GM04503 (cell line): ENCODE measurements at regions not wholly inside any gene's neighbourhood (a gene's known extent, or its start where the extent isn't known, plus 50 kb on each side); places are given as distances from the start of the nearest gene placed in this dataset.

ENCODE experiments used
- DNase-seq: peaks from one replicate; pipeline ENCODE4 v3.0.0-alpha.2; 2012; ENCODE audit warnings: low read depth

DNA sequence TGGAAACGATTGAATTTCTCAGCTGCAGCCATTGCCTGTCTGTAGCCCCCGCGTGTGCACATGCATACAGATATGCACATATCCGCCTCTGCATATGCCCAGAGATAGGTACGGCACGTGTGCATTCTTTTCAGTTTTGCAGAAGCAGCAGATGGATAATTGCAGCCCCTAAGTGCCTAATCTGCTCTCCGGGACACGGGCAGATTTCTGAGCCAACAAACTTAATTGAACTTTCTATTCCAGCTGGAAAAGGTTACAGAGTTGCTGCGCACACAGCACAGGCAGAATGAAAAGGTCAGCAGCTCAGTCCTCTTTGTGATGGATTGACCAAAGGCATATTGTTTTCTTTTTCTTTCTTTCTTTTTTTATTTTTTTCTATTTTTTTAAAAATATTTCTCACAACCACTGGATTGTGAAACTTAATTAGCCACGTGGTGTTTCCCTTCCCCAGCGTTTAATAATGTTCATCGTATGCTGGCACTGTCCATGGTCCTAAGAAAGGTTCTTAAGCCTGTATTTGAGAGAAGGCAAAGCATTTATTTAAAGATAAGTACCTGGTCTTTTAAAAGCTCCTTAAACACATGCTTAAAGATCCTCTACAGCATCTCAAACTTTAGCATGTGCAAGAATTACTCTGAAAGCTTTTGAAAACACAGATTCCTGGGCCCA, 270.2 kb upstream of the BRINP1 start:
- DNase-seq: no peak

DNA sequence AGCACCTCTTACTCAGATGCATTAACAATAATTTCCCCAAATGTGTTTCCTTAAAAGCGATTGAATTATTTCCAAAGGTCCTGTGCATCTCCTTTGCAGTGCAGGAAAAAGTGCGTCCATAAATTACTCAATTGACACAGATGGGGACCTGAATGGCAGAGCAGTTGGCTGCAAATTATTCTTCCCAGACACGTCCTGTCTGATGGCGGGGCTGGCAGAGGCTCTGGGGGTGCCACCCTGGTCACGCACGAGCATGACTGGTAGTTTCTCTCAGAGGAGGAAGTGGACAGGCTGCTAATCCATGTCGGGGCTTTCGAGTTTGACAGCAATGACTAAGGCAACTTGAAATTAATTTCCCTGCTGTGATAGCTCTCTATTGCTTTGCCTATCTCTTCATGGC, 264.8 kb upstream of the BRINP1 start:
- no peak for DNase-seq

- DNase-seq: no peak
These were observed 242.3 kb upstream of the BRINP1 start for GRCh38 chr9:119611565-119611964.

- DNase-seq: no peak
These were observed 240.2 kb upstream of the BRINP1 start for GRCh38 chr9:119609277-119609971.

- no peak for DNase-seq
These were observed 232.4 kb upstream of the BRINP1 start for GRCh38 chr9:119601632-119602031.

- no peak for DNase-seq
These were observed 228.3 kb upstream of the BRINP1 start for GRCh38 chr9:119597499-119597898.

DNA sequence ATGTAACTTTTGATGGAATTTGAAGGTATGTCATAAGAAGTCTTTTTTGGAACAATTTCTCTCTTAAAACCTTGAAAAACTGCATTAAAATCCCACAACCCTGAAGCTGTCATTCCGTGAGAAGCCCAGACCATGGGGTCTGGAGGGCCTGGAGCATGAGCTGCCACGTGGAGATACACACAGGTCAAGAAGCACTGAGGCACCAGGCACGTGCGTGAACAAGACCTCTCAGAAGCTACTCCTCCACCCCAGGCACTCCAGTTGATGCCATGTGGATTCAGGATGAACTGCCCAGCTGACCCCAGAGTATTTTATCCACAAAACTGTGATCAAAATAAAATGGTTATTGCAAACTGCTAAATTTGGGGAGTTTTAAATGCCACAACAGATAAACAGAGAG, 227.5 kb upstream of the BRINP1 start:
- no peak for DNase-seq

DNA sequence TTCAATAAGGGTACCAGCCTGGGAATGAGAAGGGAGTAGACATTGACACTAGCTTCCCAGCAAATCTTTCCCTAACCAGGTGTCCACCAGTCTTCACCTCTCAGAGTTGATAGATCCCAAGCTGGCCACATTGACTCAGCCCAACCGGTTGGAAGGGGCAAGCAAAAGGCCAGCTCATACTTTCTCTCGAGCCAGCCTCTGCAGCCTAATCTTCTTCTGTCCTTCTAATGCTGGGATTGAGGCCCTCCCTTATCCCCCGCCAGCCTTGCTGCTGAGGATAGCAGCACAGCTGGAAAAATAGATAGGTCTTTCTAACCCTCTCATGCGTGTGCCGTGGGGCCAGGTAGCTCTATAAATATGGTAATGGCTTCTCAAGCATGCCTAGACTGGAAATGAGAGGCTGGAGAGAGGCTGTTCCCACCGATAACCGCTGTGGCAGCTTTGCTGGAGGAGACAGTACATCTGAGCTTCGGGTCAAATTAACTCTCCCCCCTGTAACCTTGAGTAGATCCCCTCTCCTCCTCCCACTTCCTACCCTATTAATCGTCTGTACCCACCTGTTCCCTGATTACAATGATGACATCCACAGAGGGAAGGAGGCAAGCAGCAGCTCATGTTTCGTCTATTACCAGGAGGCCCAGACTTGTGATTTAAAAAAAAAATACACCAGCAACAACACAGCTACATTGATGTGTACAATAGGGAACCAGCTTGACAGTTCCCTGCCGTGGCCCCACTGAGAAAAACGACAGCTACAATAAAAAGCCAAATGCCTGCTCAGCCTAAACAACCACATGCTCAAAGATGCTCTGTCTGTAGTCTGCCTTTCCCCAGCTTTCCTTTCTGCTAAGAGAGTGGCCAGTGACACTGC, 219.9 kb upstream of the BRINP1 start:
- DNase-seq: no peak

DNA sequence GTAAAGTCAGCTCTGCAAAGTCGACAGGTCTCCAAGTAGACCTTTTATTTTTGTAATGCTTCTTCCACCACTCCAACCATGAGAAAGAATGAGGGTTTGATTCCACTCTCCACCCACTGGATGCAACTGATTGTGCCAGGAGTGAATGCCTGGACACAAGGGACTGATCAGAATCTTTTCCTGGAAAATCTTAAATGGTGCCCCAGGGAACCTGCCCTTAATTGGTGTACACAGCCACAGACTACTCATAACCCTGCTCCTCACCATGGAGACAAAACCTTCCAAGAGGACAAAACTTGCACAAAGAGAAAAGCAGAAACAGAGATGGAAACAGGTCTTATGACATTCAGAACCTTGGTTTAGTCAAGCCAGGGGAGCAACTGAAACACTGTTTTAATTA, 208.6 kb upstream of the BRINP1 start:
- no peak for DNase-seq

- DNase-seq: no peak
These were observed 190.8 kb upstream of the BRINP1 start for GRCh38 chr9:119559986-119560385.

DNA sequence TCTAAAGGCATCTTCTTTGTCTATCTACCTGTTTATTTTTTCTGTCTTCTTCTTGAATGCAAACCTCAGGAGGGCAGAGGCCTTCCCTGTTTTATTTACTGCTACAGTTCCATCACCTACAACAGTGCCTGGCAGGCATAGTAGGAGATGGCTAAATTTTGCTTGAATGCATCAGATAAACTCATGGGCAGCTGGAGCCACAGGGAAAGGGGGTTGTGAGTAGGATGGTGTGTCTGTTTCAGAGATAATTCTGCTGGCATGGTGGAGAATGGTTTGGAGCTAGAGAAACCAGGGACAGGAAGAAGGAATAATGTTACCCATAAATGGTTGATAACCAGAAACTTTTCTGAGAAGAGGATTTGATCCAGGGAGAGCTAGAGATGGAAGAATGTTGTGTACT, 189.8 kb upstream of the BRINP1 start:
- DNase-seq: no peak

DNA sequence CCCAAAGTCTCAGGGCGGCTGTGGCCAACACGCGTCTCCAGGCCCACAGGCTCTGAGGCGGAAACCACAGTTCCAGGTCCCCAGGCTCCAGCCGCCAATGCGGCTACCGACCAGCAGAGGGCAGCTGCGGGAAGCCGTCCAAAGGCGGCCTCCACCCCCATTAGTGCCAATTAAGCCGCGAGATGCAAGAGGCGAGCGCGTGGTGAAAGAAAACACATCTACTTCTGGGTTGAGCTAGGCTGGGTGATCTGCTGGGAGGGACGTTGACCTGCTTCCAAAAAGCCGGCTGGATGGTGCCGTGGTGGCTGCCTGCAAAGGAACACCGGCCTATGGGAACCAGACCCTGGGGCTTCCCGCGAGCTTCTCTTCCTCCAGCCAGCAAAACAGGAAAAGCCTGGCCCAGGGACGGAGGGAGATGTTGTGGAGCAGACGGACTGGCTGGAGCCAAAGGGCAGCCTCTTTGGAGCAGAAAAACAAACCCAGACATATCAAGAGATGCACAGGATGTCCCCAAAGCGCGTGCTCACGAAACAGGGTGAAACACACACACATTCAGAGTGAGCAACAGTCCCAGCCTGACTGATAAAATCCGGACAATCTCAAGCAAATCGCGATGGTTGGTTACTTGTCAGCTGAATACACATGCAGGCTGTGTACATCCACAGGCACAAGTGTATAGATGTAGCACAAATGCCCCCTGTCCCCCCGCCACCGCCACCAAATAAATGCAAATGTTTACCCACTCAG, 187.1 kb upstream of the BRINP1 start:
- DNase-seq: peak; percentile 16

DNA sequence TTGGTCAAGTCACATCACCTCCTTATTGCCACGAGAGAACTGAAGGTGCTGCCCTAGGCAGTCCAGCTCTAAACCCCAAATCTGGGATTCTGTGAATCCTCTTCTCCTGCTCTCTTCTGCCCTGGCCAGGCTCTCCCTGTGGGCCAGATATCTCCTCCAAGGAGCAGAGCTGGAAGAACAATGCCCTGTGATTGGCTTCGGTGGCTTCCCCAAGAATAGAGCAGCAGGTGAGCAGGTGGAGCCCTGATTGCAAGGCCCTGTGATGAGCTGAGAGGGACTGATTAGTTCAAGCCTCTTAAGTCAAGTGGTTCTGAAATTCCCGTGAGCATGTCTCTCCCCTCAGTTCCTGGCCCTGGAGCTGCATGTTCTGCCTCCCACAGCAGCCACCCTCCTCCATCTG, 175.3 kb upstream of the BRINP1 start:
- DNase-seq: no peak

GRCh38 chr9:119537138-119537537, 167.9 kb upstream of the BRINP1 start:
- DNase-seq: no peak

DNA sequence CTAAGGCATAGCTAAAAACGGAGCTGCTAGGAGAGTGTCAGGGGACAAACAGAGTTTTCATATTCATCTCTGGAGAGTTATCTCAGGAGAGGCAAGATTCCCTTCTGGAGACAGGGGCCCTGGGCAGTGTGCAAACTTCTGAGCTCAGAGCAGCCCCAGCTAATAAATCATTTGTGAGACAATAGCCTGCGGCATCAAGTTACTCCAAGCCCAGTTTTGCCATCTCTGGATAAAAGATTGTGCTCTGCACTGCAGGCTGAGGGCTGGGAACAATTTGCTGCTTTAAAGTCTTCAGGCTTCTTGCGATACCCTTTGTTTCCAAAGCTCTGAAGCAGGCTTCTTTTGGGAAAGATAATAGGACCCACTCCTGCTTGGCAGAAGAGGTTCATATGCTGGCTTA, 164.3 kb upstream of the BRINP1 start:
- DNase-seq: no peak

DNA sequence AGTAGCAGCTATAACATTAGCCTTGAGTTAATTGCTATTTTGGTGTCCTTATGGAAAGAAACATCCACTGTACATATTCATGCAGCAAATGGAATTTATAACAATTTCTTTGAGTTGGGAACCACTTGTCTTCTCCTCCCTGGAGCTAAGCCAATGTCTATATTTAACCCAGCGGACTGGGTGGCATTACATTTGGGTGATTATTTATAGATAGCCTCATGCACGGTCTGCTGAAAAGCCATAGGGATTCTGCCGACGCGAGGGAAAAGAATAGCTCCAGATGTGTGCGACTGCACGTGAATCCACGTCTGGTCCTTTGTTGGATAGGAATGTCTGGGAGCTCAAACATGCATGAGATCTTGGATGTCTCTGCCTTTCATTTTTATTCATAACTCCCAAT, 157.5 kb upstream of the BRINP1 start:
- no peak for DNase-seq

- DNase-seq: no peak
These were observed 154.3 kb upstream of the BRINP1 start for GRCh38 chr9:119523508-119523907.

DNA sequence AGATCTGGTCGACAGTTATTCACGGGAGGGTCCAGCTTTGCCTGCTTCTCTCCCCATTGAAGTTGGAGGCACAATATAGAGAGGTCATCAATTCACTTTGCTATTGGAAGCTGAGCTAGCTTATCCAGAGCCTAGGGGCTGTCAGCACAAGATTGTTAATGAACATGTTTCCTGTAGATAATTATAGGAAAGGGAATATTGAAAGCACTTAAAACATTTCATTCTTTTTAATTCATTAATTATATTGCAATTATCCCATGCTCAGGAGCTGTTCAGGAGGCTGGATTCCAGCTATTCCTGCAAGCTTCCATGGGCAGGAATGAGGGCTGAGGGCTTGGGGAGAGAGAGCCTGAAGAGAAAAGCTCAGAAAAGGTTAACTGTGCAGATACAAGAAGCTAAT, 153.1 kb upstream of the BRINP1 start:
- no peak for DNase-seq

DNA sequence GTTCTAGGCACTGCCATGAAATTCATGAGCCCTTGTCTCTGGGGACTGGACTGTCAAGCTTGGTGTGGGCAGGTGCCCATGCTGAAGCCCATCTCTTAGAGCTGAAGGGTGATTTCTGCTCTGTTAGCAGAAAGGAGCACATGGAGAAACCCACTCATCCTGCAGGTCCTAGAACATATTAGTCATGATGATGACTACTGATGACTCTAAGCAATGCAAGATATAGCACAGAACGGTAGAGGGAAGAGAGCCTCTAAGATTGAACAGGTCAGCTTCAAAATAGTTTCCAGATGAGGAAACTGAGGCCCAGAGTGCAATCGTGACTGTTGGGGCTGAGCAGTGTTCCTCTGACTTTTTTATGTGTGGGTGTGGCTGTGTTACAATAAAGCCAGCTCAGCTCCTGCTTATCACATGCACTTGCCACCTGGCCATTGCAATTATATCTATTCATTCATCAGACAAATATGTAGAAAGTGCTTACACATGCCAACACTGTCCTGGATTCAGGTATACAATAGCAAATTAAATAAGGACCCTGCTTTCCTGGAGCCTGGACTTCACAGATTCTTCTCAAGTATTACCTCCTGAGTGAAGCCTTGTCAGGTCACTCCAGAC, 140.2 kb upstream of the BRINP1 start:
- DNase-seq: no peak

DNA sequence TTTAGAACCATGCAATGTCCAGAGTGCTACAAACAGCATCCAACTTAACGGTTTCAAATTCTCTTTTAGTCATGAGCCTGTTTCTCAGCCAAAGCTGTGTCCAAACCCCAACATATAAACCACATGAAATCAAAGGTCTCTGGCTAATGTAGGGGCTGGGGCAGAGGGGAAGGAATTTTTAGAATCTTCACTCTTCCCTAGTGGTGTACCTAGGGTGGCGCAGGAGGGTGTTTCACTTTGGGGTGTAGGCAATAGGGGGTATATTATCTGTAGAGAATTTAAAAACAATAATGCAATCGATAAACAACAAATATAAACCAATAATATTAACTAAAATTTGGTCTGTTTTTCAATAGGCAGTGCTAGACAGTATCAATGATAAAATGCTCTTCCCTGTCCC, 132.1 kb upstream of the BRINP1 start:
- DNase-seq: no peak

- no peak for DNase-seq
These were observed 131.0 kb upstream of the BRINP1 start for GRCh38 chr9:119500072-119500771.
